Stimulated activated CD8-positive, alpha-beta memory T cell treated with anti-CD3 and anti-CD28 coated beads, Interleukin-4, amount 100 ng/mL, for 48 hours (primary cell): ENCODE measurements at regions not wholly inside any gene's neighbourhood (a gene's known extent, or its start where the extent isn't known, plus 50 kb on each side); places are given as distances from the start of the nearest gene placed in this dataset.

Experiments
- DNase-seq: peaks from one replicate; pipeline ENCODE4 v3.0.0-alpha.2; 2020

DNA sequence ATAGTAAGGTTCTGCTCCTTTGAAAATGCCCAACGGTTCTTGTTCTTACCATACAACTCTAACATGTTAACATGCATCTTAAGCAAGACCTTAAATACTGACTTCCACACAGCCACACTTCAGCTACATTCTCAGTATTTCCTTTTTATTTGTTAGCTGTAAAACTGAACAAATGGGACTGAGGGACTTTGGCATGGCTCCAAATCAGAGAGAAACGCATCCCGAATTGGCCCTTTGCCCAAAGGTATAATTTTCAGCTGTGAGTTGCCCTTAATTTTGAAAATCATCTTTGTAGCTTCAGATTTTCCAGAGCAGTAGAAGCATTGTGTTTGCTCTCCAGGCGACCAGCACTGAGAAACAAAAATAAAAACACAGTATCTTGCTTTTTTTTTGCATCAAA, 56.4 kb downstream of the NEUROD6 start:
- DNase-seq = no peak

- DNase-seq = no peak
Measured at GRCh38 chr7:31271641-31272405, 68.7 kb downstream of the NEUROD6 start.

DNA sequence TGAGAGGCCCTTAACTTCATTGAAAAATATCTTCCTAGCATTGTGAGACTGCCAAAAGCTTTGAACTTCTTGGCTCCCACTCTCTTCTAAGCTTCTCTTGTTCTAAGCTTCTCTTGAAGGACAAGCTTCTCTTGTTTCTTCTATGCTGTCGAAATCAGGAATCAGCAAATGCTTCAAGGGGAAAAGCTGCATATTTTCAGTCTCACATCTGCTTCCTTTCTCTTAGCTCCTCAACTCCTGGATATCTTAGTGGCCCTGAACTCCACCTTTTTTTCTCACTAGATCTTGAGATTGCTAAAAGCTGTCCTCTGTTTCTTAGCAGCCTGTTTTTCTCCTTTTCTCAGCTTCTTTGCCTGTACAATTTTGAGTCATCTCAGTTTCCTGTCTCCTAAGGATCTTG, 73.0 kb downstream of the NEUROD6 start:
- DNase-seq = no peak

DNA sequence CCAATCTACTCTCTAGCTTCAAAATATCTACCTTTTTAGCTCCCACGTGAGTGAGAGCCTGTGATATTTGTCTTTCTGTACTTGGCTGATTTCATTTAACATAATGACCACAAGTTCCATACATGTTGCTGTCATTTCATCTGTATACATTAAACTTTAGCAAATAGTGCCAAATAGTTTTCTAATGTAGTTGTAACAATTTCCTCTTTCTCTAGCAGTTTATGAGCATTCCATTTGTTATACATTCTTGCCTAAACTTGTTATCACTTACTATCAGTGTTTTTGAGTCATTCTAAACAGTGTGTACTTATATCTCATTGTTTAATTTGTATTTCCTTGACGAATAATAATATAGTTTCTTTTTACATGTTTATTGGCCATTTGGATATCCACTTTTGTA, 77.2 kb downstream of the NEUROD6 start:
- DNase-seq = no peak

- DNase-seq = no peak
Measured at GRCh38 chr7:31261341-31261740, 79.2 kb downstream of the NEUROD6 start.

DNA sequence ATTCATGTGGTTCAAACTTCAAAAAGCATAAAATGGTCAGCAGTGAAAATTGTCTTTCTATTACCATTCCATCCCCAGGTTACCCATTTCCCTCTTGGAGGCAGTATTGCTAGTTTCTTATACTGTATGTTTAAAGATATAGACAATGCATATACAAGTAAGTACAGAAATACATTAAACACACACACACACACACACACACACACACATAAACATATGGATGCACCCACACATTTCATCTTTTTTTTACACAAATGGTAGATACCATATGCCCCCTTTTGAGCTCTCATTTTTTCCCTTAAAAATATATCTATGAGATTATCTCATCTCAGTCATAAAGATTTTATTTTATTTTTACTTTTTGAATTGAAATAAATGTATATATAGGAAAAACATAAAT, 79.7 kb downstream of the NEUROD6 start:
- no peak for DNase-seq

- no peak for DNase-seq
Measured at GRCh38 chr7:31258391-31258790, 82.1 kb downstream of the NEUROD6 start.

GRCh38 chr7:31256506-31256905, 84.0 kb downstream of the NEUROD6 start:
- no peak for DNase-seq

- no peak for DNase-seq
Measured at GRCh38 chr7:31254926-31255325, 85.6 kb downstream of the NEUROD6 start.

DNA sequence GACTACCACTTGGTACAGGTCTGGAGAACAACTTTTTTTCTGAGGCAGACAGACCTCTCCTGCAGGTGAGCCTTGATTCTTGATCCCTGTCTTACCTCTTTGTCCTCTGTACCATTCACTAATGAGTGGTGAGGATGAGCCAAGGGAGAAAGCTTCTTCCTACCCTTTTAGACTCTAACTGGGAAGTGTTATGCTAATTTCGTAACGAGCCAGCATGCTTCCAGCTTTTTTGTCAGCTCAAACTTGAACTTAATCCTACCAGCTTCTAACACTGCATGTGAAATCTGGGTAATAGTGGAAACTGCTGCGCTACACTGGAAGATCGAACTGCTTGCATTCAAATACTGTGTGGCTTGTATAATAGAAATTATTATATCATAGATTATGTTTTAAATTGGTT, 87.0 kb downstream of the NEUROD6 start:
- DNase-seq = no peak

DNA sequence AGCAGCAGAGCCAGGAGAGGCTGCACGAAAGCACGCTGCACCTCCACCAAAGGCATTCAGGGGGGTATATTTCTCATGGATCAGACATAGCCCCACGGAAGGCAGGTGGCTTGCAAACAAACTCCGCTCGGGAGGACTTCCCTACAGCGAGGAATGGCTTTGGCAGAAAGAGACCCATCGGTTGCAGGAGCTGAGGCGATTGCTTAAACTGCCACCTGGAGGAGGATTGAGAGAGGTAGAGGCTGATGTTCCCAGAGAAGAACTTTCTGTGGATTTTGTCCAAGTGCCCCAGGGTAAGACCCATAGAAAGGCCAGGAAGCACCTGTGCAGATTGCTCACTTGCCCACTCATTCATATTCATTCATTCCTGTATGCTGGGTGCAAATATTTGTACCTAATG, 89.1 kb downstream of the NEUROD6 start:
- no peak for DNase-seq

GRCh38 chr7:31249671-31250070, 90.9 kb downstream of the NEUROD6 start:
- no peak for DNase-seq

DNA sequence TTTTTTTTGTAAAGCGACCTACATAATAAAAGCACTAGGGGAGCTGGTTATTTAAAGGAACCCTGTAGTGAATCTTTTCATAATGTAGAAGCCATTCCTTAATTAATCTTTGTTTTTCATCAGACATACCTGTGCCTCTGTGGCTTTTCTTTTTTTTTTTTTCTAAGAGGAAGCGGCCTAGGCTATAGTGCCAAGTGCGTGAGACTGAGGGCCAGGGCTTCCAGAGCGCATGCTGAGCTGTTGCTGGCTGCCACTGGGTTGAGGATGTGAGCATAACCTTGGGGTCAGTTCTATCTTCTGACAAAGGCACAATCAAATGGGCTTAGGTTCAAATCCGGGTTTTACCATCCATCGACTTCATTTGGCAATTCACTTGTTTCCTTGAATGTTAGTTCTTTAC, 103.7 kb downstream of the NEUROD6 start:
- DNase-seq = no peak

DNA sequence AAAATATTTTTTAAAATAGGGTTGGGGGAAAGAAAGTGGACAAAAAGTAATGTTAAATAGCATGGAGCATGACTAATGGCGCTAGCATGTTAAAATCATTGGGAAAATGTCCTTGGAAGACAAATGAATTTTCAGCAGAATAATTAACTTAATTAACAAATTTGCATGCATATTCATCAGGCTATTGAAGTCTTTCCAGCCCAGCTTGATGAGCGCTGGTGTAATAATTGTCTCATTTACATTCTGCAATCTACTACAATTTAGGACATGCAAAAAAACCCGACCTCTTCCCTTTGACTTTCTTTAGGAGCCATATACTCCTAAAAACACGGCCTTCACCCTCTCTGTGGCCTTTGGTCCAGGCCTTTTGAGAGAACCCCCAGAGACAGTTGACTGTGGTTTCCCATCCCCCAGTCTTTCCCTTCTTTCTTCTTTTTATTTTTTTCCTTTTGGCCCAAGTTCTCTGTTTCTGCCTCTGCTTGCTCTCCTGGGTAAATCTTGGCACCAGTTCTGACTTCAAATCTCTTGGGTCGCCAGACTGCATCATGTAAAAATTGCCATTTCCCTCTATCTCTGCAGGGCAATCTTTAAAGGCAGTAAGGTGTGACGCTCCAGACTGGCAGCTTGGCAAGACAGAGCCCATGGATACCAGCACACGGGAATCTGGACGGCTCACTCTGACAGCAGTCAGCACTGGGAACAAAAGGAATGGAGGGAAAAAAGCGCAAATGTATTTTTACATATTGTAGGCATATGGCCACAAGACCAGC, 105.5 kb downstream of the NEUROD6 start:
- no peak for DNase-seq

GRCh38 chr7:31228957-31229356, 111.6 kb downstream of the NEUROD6 start:
- DNase-seq = no peak

- no peak for DNase-seq
Measured at GRCh38 chr7:31214751-31215150, 125.8 kb downstream of the NEUROD6 start.

GRCh38 chr7:31211281-31211680, 129.2 kb downstream of the NEUROD6 start:
- no peak for DNase-seq

DNA sequence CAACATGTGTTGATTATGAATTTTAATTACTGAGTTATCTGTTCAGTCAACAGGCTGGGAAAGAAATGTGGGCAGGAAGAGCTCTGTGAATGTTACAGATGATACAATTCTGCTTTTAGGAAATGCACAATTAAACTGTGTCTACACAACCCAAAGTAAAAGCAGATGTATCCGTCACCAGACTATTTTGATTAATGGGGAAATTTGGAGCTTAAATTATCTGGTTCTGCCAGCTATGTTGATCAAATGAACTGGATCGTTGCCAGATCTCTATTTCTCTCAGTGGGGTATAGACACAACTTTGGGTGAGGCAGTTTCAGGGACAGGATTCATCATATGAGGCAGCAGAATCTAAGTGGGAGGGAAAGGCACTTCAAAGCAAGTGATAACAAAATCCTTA, 136.5 kb downstream of the NEUROD6 start:
- DNase-seq = no peak

DNA sequence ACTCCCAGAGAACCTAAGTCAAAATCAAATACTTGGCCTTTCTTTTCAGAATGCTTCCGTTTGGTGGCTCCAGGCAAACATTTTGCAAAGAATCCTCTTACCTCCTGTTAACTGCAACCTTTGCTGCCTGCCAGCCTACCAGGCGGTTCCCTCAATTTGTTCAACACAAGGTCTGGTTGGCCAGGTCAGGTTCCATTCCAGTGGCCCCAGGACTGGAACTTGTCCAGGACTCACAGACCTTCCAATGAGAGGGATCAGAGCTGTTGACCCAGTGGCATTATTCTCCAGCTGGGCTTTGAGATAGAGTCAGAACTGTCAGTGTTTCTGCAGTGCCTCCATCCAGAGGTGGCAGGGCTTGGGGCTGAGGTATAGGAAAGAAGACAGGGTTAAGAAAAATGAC, 137.0 kb downstream of the NEUROD6 start:
- DNase-seq = no peak

GRCh38 chr7:31202801-31203200, 137.7 kb downstream of the NEUROD6 start:
- DNase-seq = no peak

GRCh38 chr7:31192986-31193385, 140.9 kb downstream of the ADCYAP1R1 start:
- DNase-seq = peak; percentile 29

GRCh38 chr7:31190906-31191305, 138.8 kb downstream of the ADCYAP1R1 start:
- DNase-seq = no peak

GRCh38 chr7:31186202-31186601, 134.1 kb downstream of the ADCYAP1R1 start:
- DNase-seq = no peak

DNA sequence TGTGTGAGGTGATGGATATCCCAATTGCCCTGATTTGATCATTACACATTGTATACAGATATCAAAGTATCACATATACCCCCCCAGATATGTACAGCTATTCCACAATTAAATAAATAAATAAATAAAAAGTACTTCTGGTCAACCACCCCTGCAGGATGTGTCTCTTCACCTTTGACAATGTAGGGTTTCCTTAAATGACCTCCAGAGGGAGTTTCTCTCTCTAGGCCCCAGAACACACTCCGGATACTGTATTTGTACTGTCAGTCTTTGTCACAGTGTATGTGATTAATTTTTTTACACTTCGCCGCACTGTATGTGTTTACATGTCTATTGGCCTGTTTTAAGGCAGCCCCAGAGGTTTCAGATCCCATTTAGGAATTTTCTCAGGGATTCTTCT, 123.6 kb downstream of the ADCYAP1R1 start:
- no peak for DNase-seq

DNA sequence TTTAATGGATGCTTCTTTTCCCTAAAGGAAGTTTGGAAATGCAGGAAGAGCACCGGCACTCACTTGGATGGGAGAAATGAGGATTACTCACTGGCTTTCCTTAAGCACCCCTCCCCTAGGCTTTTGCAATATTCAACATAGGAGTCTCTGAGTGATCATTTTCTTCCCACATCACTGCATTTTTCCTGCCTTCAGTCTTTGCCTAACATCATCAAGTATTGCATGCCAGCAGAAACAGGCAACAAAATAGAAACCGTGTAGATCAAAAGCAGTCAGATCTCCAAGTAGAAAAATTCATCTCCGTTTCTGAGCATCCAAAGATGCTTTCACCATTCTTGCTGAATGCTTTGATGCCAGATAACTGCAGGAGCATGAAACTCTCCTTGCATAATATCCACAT, 119.9 kb downstream of the ADCYAP1R1 start:
- DNase-seq = no peak
